Astrocyte of the cerebellum (primary cell): ENCODE measurements at regions not wholly inside any gene's neighbourhood (a gene's known extent, or its start where the extent isn't known, plus 50 kb on each side); places are given as distances from the start of the nearest gene placed in this dataset.

ENCODE experiments used
- DNase-seq: peaks from one replicate; pipeline ENCODE4 v3.0.0-alpha.2; 2011; ENCODE audit warnings: low read depth
- H3K4me3 ChIP-seq: 2 replicates; pipeline ENCODE4 v1.5.1; 2011; ENCODE audit warnings: mild to moderate bottlenecking, low read depth, low read length, moderate library complexity
- CTCF ChIP-seq: IDR thresholded peaks from 2 replicates; pipeline ENCODE4 v1.5.1; 2012; ENCODE audit warnings: low read length, low read depth, moderate library complexity, mild to moderate bottlenecking; ENCODE audit errors: missing control alignments
- in situ Hi-C: cut with HindIII; loops from 2 replicates; pipeline ENCODE4 v1.10.0; 2017; ENCODE audit warnings: low sequenced_read_pairs

GRCh38 chr12:126768517-126768916 is 1498.5 kb upstream of the TMEM132C start:
- H3K4me3 ChIP-seq = no peak overlapping the region
- TF ChIP-seq CTCF = no peak
- in situ Hi-C loops = no loop called here
- no peak for DNase-seq

GRCh38 chr12:126770188-126770587 is 1496.8 kb upstream of the TMEM132C start:
- H3K4me3 ChIP-seq = no peak overlapping the region
- in situ Hi-C loops = no loop called here
- TF ChIP-seq CTCF = no peak
- DNase-seq = no peak

- no peak for DNase-seq
- H3K4me3 ChIP-seq = no peak overlapping the region
- in situ Hi-C loops = no loop called here
- TF ChIP-seq CTCF = no peak
Measured at GRCh38 chr12:126772171-126772864, 1494.7 kb upstream of the TMEM132C start.

GRCh38 chr12:126773012-126773411 is 1494.0 kb upstream of the TMEM132C start:
- no peak for TF ChIP-seq CTCF
- in situ Hi-C loops = no loop called here
- no peak overlapping the region for H3K4me3 ChIP-seq
- DNase-seq = no peak

GRCh38 chr12:126773491-126773890 is 1493.5 kb upstream of the TMEM132C start:
- no peak overlapping the region for H3K4me3 ChIP-seq
- in situ Hi-C loops = no loop called here
- no peak for DNase-seq
- TF ChIP-seq CTCF = no peak

GRCh38 chr12:126776026-126776655 is 1490.8 kb upstream of the TMEM132C start:
- TF ChIP-seq CTCF = no peak
- no peak overlapping the region for H3K4me3 ChIP-seq
- DNase-seq = no peak
- in situ Hi-C loops = no loop called here
